Peyer's patch (tissue), 4 donors: ENCODE measurements at regions not wholly inside any gene's neighbourhood (a gene's known extent, or its start where the extent isn't known, plus 50 kb on each side); places are given as distances from the start of the nearest gene placed in this dataset.

Experiments
- DNase-seq, 3 donors: peaks; one replicate each; pipeline ENCODE4 v3.0.0-alpha.2; 2017 to 2019
- H3K27ac ChIP-seq, 4 donors: fragments of 200-600 bp; sonication (generic); one replicate each; pipeline ENCODE4 v1.5.1; 2016 to 2019
- H3K27me3 ChIP-seq, 2 donors: fragments of 200-600 bp; sonication (generic); one replicate each; pipeline ENCODE4 v1.5.1; 2019
- H3K36me3 ChIP-seq, 3 donors: fragments of 200-600 bp; sonication (generic); one replicate each; pipeline ENCODE4 v1.5.1; 2016 to 2019
- H3K4me1 ChIP-seq, 4 donors: fragments of 200-600 bp; sonication (generic); one replicate each; pipeline ENCODE4 v1.5.1; 2016 to 2019
- H3K4me3 ChIP-seq, 4 donors: fragments of 200-600 bp; sonication (generic); 1 replicate in 3 of 4; 2 replicates in 1 of 4; pipeline ENCODE4 v1.5.1; 2016 to 2019; ENCODE audit warnings: mild to moderate bottlenecking in 1 of 4
- H3K9me3 ChIP-seq, 4 donors: fragments of 200-600 bp; sonication (generic); one replicate each; pipeline ENCODE4 v1.5.1; 2016 to 2019; ENCODE audit warnings: mild to moderate bottlenecking in 1 of 4
- CTCF ChIP-seq, 6 experiments: fragments of 450-650 bp in 4 of 6; fragments of 200-600 bp in 2 of 6; sonication (generic) in 1 of 6; IDR thresholded peaks; one replicate each; pipeline ENCODE4 v1.5.1; 2017 to 2019; ENCODE audit warnings: antibody characterized with exemption in 6 of 6, mild to moderate bottlenecking in 3 of 6, moderate library complexity in 1 of 6
- POLR2A ChIP-seq, 2 donors: fragments of 450-650 bp; IDR thresholded peaks; one replicate each; pipeline ENCODE4 v1.5.1; 2017; ENCODE audit warnings: antibody characterized with exemption in 2 of 2, mild to moderate bottlenecking in 2 of 2, moderate library complexity in 2 of 2

- peak in 1 of 3 donors; percentile 29 for DNase-seq
- no peak overlapping the region for H3K4me3 ChIP-seq
- H3K27me3 ChIP-seq, result no peaks in the 10 kb centered on the region
- TF ChIP-seq CTCF (IDR thresholded peaks at IDR 0.05), result no peak
- no peak for TF ChIP-seq POLR2A (IDR thresholded peaks at IDR 0.05)
- H3K36me3 ChIP-seq, result no peaks in the 10 kb centered on the region
- no peak overlapping the region for H3K27ac ChIP-seq
- H3K4me1 ChIP-seq, result no peaks in the 10 kb centered on the region
- no peaks in the 10 kb centered on the region for H3K9me3 ChIP-seq
These were observed 135.7 kb downstream of the EVA1A start for GRCh38 chr2:75424936-75425619.

- TF ChIP-seq POLR2A (IDR thresholded peaks at IDR 0.05) (no peak), CTCF (IDR thresholded peaks at IDR 0.05) (no peak)
- Histone ChIP-seq H3K4me1 (no peaks in the 10 kb centered on the region), H3K36me3 (no peaks in the 10 kb centered on the region), H3K27me3 (no peaks in the 10 kb centered on the region), H3K9me3 (no peaks in the 10 kb centered on the region), H3K27ac (no peak overlapping the region), H3K4me3 (no peak overlapping the region)
- DNase-seq, result no peak
These were observed 138.8 kb downstream of the EVA1A start for GRCh38 chr2:75421986-75422385.

GRCh38 chr2:75416420-75417342, 144.1 kb downstream of the EVA1A start:
- Histone ChIP-seq H3K27ac (no peak overlapping the region), H3K36me3 (no peaks in the 10 kb centered on the region), H3K9me3 (no peaks in the 10 kb centered on the region), H3K4me1 (no peaks in the 10 kb centered on the region), H3K4me3 (peak overlapping the region in 2 of 4 donors; percentile 6 to 15), H3K27me3 (no peaks in the 10 kb centered on the region)
- no peak for DNase-seq
- no peak for TF ChIP-seq CTCF (IDR thresholded peaks at IDR 0.05)

- no peaks in the 10 kb centered on the region for H3K4me1 ChIP-seq
- no peaks in the 10 kb centered on the region for H3K9me3 ChIP-seq
- DNase-seq, result no peak
- no peaks in the 10 kb centered on the region for H3K27me3 ChIP-seq
- TF ChIP-seq POLR2A (IDR thresholded peaks at IDR 0.05) (no peak), CTCF (IDR thresholded peaks at IDR 0.05) (no peak)
- no peak overlapping the region for H3K4me3 ChIP-seq
- no peak overlapping the region for H3K27ac ChIP-seq
- no peaks in the 10 kb centered on the region for H3K36me3 ChIP-seq
These were observed 145.0 kb downstream of the EVA1A start for GRCh38 chr2:75415731-75416130.

GRCh38 chr2:75415111-75415626, 145.6 kb downstream of the EVA1A start:
- Histone ChIP-seq H3K4me1 (no peaks in the 10 kb centered on the region), H3K27me3 (no peaks in the 10 kb centered on the region), H3K9me3 (no peaks in the 10 kb centered on the region), H3K27ac (no peak overlapping the region), H3K36me3 (no peaks in the 10 kb centered on the region), H3K4me3 (no peak overlapping the region)
- no peak for TF ChIP-seq POLR2A (IDR thresholded peaks at IDR 0.05)
- TF ChIP-seq CTCF (IDR thresholded peaks at IDR 0.05), result no peak
- no peak for DNase-seq
